GM18502 (cell line): ENCODE measurements at regions not wholly inside any gene's neighbourhood (a gene's known extent, or its start where the extent isn't known, plus 50 kb on each side); places are given as distances from the start of the nearest gene placed in this dataset.
"Not testable (repeated sequence)": the region's sequence is repeated elsewhere in the genome, so short reads cannot be mapped to it uniquely, and the experiment has no call there.

Experiments used
- ATAC-seq: cut with Tn5 transposase; IDR thresholded peaks from one replicate; pipeline ENCODE4 v1.9.1; 2021; ENCODE audit warnings: mild to moderate bottlenecking; ENCODE audit not compliant: unreplicated experiment, poor library complexity

DNA sequence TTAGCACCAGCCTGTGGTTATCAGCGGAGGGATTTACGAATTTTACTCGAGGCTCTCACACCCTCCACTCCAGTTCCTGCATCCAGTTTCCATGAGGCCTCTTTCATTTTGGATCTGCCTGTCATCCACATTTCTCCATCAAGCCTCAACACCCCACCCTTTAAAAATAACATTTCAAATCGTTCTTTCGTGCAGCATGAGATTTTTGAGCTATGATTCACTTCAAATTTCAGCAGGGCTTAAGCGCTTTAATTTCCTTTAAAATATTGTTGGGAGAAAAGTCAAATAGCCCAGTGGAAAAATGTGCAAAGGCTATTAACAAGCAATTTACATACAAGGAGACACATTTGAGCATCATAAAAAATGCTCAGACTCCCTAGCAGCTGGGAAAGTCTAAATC is 103.2 kb downstream of the MSX2 start:
- ATAC-seq: no peak

DNA sequence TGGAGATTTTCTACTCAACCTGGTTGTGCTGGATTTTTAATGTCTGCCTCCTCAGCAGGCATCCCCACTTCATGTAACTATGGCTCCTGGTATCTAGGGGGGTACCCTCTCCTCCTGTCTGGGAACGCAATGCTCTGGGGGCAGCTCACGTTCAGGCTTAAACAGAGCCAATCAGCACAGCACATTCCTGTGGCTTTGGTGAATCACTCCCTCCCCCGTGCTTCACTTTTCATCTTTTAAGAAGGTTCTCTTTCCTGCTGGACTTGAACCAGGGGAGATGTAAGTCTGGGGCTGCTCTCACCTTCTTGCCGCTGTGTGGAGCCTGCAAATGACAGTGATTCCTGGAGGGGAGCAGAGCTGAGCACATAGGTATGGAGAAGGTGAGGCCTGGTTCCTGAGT is 101.2 kb downstream of the MSX2 start:
- ATAC-seq: no peak

DNA sequence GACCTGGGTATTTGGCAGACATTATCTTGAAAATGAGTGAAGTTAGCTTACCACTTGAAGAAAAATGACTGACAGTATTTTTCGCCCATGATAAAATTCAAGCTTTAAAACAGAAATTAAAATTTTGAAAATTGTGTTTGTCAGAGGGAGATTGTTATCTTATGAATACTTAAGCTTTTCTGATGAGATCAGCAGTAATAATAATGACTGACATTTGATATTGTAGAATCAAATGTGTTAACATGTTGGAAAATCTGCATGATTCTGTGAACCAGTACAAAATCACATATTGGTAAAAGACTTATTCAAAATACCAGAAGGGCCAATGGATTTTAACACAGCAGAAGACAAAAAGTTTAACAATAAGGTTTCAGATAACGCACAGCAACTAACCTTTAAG is 94.0 kb downstream of the MSX2 start:
- no peak for ATAC-seq

DNA sequence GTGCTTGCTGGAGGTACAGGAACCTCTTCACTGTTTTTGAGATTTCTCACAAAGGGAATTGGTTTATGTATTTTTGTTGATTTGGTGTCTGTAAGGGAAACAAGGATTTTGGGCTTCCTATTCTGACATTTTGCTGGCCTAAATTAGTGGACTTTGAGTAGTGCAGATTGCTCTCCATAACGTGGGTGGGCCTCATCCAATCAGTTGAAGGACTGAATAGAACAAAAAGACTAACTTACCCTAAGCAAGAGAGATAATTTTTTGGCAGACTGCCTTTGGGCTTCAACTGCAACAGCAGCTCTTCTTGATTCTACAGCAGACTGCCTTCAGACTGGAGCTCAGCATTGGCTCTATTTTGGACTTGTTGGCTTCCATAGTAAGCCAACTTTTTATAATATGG is 93.2 kb downstream of the MSX2 start:
- no peak for ATAC-seq

DNA sequence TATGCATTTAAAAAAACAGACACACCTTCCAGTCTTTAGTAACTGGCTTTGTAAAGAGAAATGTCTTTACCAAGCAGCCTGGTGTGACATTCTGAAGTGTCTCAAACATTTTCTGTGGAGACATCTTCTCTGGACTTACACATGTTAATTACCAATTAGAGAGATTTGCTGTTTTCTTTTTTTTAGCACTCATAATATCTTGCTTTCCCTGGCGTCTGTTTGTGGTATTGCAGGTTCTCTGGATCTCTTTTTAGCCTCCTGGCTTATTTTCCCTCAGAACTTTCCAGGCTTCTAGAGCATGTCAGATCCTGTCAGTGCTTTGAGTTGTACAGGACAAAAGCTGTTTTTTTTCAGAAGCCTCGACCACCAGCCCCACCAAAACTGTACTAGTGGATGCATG is 92.5 kb downstream of the MSX2 start:
- ATAC-seq: no peak

DNA sequence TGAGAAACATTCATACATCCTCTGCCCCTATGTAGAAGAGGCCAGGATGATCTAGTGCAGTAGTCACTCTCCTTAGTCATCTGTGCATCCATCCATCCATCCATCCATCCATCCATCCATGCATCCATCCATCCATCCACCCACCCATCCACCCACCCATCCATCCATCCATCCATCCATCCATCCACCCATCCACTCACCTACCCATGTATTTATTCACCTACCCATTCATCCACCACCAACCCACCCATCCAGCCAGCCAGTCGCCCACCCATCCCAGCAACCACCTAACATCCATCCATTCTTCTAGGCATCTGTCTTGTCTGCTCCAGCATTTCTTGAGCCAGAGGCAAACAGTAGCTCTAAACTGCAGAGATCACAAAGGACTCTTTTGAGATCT is 87.1 kb downstream of the MSX2 start:
- ATAC-seq: no peak

DNA sequence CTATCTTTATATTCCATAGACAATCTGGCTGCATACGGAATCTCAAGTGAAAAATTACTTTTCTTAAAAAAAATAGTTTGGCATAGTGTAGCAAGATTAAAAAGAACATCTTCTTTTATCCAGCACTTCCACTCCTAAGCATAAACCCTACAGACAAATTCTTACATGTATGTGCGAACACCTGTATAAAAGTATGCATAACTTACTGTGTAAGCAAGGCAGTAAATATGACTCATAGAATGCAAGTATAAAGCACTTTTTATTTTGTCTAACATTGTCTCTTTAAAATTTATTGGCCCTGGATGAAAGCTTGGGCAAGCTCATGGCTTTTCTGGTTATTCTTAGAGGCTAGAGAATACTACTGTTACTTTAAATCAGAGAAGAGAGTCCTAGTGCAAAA is 86.4 kb downstream of the MSX2 start:
- ATAC-seq: no peak

DNA sequence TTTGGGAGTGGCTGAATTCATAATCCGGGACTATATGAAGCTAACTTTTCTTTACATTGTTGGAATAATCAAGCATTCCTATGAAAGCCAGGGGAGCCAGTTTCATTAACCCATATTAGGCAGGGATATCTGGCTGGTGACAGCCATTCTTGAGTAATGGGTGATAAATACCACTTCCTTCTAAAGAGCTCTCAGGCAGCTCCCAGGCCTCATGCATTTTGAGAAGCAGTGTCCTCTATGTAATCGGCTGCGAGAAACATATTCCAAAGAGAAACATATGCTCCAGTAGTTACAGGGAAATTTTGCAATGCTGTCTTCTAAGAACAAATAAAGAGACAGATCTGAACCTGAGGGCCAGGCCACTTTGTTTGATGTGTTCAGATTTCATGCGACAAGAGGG is 83.1 kb downstream of the MSX2 start:
- no peak for ATAC-seq

DNA sequence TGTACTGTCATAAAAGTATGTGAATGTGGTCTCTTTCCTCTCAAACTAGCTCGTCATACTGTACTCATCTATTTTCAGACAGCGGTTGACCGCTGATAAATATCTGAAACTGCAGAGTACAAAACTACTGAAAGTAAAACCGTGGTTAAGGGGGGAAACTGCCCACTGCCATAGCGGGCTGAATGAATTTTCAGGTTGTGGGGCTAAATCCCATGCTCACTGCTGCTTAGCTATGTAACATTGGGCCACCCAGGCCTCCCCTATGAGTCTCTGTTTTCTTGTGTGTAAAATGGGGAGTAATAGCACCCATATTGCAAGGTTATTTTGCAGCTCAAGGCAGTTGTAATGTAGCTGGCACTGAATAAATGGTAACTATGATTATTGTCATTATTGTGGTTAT is 82.3 kb downstream of the MSX2 start:
- no peak for ATAC-seq

DNA sequence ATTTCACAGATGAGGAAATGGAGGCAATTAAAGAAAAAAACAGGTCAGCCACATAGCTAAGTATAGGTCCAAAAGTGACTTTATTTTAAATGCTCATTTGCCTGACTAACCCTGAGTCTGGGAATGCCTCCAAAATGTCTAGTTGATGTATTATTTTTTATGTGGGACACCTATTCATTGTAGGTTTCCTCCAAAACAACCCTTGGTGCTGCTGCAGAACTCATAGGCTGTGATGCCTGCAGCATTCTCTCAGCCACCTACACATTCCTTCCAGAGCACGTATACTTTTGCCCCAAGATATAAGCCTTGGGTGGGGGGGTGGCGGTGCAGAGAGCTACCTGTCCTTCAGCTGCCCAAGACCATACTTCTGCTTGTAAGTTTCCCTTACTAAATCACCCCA is 77.4 kb downstream of the MSX2 start:
- no peak for ATAC-seq

DNA sequence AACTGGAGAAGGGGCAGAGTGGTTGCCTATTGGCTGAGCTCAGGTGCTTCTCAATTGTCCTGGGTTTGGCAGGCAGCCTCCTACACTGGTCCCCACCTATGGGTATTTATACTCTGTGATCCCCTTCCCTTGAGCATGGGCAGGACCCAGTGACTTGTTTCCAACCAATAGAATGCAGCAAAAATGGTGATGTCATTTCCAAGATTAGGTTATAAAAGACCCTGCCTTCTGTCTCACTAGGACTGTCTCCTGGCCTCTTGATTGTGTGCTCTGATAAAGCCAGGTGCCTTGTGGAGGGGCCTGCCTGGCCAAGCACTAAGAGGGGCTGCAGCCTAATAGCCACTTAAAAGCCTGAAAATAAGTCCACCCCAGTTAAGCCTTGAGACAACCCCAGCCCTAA is 76.1 kb downstream of the MSX2 start:
- no peak for ATAC-seq

DNA sequence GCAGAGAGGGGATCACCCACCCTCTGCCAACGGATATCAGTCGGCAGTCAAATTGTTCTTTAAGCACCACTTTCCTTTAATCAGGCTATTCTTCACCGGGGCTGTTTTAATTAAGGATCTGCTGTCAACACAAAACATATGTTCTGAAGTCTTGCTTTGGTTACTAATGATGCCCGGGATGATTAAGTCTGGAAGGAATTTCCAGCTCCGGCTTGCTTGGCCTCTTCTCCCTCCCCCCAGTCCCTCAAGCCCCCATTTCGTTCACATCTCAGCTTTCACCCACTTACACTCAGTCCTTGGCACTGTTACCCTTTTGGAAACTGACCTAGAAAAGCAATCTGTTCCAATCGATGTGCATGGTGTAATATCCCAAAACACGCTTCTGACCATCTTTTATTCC is 74.7 kb downstream of the MSX2 start:
- no peak for ATAC-seq

DNA sequence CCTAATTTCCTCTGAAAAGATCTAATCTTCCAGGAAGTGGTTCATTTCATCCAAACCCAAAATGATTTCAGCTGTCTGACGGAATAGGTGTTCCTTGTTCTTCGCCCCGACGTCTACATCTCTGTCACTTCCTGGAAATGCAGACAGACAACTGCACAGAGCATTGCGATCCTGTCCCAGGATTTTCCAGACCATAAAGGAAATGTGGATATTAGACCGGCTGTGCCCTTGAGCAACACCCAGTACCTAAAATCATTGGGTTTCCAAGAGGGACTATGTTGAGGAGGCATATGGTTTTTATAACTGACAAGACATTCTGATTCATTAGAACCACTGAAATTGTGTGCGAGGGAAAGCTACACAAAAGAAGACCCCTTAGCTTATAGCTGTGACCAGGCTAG is 74.2 kb downstream of the MSX2 start:
- no peak for ATAC-seq

DNA sequence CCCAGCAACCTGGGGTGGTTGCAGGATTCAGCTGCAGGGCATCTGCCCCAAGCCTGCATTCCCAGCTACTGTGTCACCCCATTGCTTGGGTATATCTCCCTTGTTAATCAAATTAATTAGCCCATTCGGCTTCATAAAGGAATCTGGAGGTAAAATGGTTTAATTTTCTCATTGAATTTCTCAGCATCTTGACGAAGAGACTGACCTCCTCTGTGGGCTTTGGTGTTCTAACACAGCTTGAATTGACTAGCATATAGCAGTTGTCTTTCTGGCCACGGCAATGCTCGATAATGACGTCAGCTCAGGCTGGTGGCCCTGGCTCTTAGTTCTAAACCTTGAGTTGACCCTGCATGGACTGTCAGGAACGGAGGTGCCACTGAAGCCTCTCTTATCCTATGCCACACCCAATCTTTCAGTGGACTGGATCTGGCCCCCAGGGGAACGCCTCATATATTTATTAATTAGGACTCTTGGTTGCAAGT is 72.4 kb downstream of the MSX2 start:
- ATAC-seq: no peak

DNA sequence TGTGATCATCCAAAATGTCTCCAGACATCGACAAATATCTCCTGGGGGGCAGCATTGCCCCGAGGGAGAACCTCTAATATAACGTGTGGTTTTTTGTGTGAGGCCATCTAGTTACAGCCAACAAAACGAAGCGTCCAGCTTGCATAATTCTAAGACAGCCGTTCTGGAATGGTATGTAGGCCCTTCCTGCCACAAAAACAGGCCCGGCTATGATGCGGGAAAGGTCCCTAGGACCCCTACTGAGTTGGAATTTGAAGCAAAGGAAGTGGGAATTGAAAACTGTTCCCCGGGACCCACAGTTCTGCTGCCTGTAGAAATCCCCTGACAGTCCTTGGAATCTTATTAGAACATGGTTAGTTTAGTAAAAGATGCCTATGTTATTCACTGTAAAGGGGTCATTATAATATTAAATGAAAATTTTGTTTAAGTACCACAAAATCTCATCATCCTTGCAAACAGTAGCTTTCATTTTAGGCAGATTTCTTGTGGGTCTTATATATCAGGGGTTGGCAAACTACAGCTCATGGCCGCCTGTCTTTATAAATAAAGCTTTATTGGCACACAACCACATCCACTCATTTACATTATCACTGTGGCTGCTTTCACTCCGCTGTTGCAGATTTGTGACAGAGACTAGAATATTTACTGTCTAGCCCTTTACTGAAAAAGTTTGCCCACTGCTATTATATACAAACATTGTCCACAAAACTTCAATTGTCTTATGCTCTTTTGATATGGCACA is 70.7 kb downstream of the MSX2 start:
- ATAC-seq: no peak

DNA sequence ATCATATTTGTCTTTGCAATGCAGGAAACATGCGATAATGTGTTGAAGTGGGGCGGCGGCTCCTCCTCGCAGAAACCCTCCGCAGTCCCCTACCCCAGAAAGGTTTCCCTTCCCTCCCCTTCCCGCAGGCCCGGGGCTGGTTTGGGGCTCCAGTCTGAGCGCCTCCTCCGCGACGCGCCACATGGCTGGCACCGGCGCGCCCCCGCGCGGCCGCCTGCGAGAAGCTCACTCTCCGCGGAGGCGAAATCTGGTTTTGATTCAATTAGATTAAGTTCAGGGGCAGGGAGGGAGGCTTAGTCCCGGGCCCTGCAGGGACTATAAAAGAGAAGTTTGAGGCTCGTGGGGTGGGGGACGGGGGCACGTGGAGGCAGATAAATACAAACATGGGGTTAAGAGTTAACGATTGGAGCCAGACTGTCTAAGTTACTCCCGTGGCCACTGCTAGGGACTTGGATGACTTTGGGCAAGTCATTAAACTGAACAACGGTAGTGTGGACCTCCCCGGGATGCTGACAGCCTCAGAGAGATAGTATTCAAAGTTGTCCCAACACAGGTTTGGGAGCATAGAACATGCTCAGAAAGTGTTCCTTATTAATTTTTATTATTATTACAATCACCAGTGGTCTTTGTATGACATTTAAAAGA is 69.4 kb downstream of the MSX2 start:
- ATAC-seq: peak; percentile 79

DNA sequence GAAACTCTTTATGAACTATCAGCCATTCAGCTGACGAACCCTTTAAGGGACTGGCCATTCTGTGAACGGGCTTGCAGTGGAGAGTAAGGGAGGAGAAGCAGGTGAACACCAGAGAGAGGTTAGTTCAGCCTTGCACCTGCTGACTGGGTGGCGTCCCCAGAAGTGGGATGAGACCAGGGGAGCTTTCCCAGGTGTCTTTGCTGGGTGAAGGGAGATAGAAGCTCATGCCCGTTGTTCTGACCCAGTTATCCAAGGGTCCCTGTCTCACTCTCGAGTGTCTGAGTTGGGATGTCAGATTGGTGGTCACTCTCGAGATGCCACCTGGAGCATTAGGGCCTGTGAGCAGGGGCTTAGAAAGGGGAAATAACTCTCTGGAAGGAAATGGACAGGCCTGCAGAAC is 68.7 kb downstream of the MSX2 start:
- no peak for ATAC-seq

DNA sequence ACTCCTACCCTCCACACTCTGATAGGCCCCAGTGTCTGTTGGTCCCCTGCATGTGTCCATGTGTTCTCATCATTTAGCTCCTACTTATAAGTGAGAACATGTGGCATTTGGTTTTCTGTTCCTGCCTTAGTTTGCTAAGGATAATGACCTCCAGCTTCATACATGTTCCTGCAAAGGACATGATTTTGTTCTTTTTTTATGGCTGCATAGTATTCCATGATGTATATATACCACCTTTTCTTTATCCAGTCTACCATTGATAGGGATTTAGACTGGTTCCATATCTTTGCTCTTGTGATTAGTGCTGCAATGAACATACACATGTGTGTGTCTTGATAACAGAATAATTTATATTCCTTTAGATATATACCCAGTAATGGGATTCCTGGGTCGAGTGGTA is 67.9 kb downstream of the MSX2 start:
- not testable (repeated sequence) for ATAC-seq

DNA sequence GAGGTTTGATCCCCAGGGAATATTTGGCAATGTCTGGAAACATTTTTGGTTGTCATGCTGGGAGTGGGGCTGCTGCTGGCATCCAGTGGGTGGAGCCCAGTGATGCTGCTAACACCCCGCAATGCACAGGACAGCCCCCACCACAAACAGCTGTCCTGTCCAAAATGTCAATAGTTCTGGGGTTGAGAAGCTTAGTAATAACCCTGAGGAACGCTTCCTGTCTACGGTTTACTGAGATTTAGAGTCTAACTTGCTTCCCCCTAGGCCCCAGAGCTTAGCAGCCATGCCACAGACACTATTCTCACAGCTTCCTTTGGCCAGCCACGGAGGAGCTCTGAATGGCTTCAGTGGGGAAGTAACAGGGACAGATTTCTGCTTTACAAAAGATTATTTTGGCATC is 66.5 kb downstream of the MSX2 start:
- no peak for ATAC-seq

DNA sequence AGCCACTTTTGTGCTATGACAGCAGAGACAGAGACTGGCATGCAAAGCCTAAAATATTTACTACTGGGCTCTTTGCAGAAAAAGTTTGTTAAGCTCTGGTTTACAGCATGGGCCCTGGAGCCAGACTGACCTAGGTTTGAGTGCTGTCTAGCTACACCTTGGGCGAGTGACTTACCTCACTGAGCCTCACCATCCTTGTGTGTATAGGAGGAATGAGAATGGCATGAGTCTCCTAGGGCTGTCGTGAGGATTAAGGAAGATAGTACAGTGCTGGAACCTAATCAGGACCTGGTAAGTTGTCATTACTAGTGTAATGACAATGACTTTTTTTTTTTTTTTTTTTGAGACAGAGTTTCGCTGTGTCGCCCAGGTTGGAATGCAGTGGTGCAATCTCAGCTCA is 65.2 kb downstream of the MSX2 start:
- no peak for ATAC-seq

DNA sequence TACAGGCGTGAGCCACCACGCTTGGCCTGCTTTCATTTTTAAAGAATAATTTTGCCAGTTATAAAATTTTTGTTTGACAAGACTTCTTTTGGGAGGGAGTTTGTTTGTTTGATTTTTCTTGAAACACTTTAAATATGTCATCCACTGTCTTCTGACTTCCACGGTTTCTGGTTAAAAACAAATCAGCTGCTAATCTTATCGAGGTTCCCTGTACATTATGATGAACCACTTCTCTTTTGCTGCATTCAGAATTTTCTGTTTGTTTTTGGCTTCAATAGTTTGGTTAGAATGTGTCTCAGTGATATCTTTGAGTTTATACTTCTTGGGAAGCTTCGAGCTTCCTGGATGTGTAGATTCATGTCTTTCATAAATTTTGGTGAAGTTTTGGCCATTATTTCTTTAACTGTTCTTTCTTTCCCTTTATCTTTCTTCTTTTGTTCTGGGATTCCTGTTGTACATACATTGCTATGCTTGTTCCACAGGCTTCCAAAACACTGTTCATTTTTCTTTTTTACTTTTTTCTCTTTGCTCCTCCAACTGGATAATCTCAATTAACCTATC is 60.8 kb downstream of the MSX2 start:
- ATAC-seq: no peak
